GM20431 (cell line): ENCODE measurements at regions not wholly inside any gene's neighbourhood (a gene's known extent, or its start where the extent isn't known, plus 50 kb on each side); places are given as distances from the start of the nearest gene placed in this dataset.
"Not testable (repeated sequence)": the region's sequence is repeated elsewhere in the genome, so short reads cannot be mapped to it uniquely, and the experiment has no call there.

ENCODE experiments used
- in situ Hi-C: fragments of 300-500 bp; cut with MseI, MboI; formaldehyde crosslinking; loops from one replicate; pipeline ENCODE4 v1.15.0; 2020; ENCODE audit warnings: low sequenced_read_pairs; ENCODE audit not compliant: unreplicated experiment

GRCh38 chr16:86343027-86343795, 167.1 kb upstream of the FOXF1 start:
- in situ Hi-C loops = no loop called here

GRCh38 chr16:86343796-86344585, 166.3 kb upstream of the FOXF1 start:
- in situ Hi-C loops = no loop called here

GRCh38 chr16:86344586-86344871, 165.8 kb upstream of the FOXF1 start:
- in situ Hi-C loops = no loop called here

GRCh38 chr16:86344881-86345280, 165.4 kb upstream of the FOXF1 start:
- in situ Hi-C loops = no loop called here

GRCh38 chr16:86345516-86345915, 164.8 kb upstream of the FOXF1 start:
- in situ Hi-C loops = no loop called here

- in situ Hi-C loops = no loop called here
Observed at GRCh38 chr16:86346034-86346433, 164.3 kb upstream of the FOXF1 start.

GRCh38 chr16:86347090-86347489, 163.2 kb upstream of the FOXF1 start:
- in situ Hi-C loops = no loop called here

- in situ Hi-C loops = no loop called here
Observed at GRCh38 chr16:86347916-86348555, 162.3 kb upstream of the FOXF1 start.

GRCh38 chr16:86349338-86349900, 160.9 kb upstream of the FOXF1 start:
- in situ Hi-C loops = no loop called here

- in situ Hi-C loops = no loop called here
Observed at GRCh38 chr16:86350289-86350688, 160.0 kb upstream of the FOXF1 start.

GRCh38 chr16:86351041-86351784, 159.1 kb upstream of the FOXF1 start:
- in situ Hi-C loops = no loop called here

- in situ Hi-C loops = not testable (repeated sequence)
Observed at GRCh38 chr16:86351785-86352139, 158.6 kb upstream of the FOXF1 start.

- in situ Hi-C loops = no loop called here
Observed at GRCh38 chr16:86353148-86353547, 157.2 kb upstream of the FOXF1 start.

- in situ Hi-C loops = no loop called here
Observed at GRCh38 chr16:86353948-86354347, 156.4 kb upstream of the FOXF1 start.

- in situ Hi-C loops = no loop called here
Observed at GRCh38 chr16:86354641-86355513, 155.4 kb upstream of the FOXF1 start.

GRCh38 chr16:86355531-86355930, 154.8 kb upstream of the FOXF1 start:
- in situ Hi-C loops = no loop called here

GRCh38 chr16:86355951-86356350, 154.4 kb upstream of the FOXF1 start:
- in situ Hi-C loops = no loop called here

GRCh38 chr16:86356804-86357203, 153.5 kb upstream of the FOXF1 start:
- in situ Hi-C loops = no loop called here

GRCh38 chr16:86357303-86357702, 153.0 kb upstream of the FOXF1 start:
- in situ Hi-C loops = no loop called here
